ENCODE measurements at regions not wholly inside any gene's neighbourhood (a gene's known extent, or its start where the extent isn't known, plus 50 kb on each side); places are given as distances from the start of the nearest gene placed in this dataset.

- Histone ChIP-seq H3K27ac (no peak overlapping the region), H3K4me3 (no peak overlapping the region)
- no peak for DNase-seq (ENCODE audit: low spot score)
- no peak for TF ChIP-seq CTCF (IDR thresholded peaks at IDR 0.05)
Measured at GRCh38 chrX:73268463-73268862, 53.8 kb upstream of the NAP1L2 start.

- no peak for TF ChIP-seq CTCF (IDR thresholded peaks at IDR 0.05)
Measured at GRCh38 chrX:73267979-73268378, 53.3 kb upstream of the NAP1L2 start.

DNA sequence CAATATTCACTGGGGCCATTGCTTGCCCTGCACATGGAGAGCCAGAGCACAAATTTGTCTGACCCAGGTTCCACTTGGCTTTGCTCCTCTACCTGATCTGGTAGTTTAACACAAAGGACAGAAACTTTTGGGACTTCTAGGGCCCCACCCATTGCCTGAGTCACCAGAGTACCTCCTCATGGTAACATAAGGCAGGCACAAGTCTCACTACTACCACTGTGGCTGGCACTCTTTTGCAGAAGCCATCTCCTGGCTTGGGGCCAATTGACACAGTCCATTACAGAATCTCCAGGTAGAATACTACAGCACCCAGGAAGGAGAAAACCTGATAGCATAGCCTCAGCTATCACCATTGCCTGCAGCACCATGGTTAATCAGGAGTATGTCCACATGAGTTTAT is 52.6 kb upstream of the NAP1L2 start:
- TF ChIP-seq CTCF (IDR thresholded peaks at IDR 0.05) = no peak
- Histone ChIP-seq H3K27ac (no peak overlapping the region), H3K4me3 (no peak overlapping the region)
- no peak for DNase-seq (ENCODE audit: low spot score)

More at GRCh38 chrX:73267979-73268378, 53.3 kb upstream of the NAP1L2 start:
- Histone ChIP-seq H3K4me3 (no peak overlapping the region), H3K27ac (no peak overlapping the region)
- DNase-seq (ENCODE audit: low spot score) = no peak

- Histone ChIP-seq H3K4me3 (no peak overlapping the region), H3K27ac (no peak overlapping the region)
- TF ChIP-seq CTCF (IDR thresholded peaks at IDR 0.05) = no peak
- DNase-seq (ENCODE audit: low spot score) = no peak
Measured at GRCh38 chrX:73266766-73267165, 52.1 kb upstream of the NAP1L2 start.

Data from coronary artery (tissue), 2 donors.